Ascending aorta (tissue), 2 donors: ENCODE measurements at regions not wholly inside any gene's neighbourhood (a gene's known extent, or its start where the extent isn't known, plus 50 kb on each side); places are given as distances from the start of the nearest gene placed in this dataset.

Source experiments
- DNase-seq, 2 donors: peaks; one replicate each; pipeline ENCODE4 v3.0.0-alpha.2; 2019; ENCODE audit warnings: low spot score in 2 of 2
- H3K27ac ChIP-seq, 2 donors: fragments of 200-600 bp; sonication (generic); one replicate each; pipeline ENCODE4 v1.5.1; 2016 to 2017; ENCODE audit warnings: mild to moderate bottlenecking in 1 of 2
- H3K27me3 ChIP-seq: fragments of 200-600 bp; sonication (generic); one replicate; pipeline ENCODE4 v1.5.1; 2017
- H3K36me3 ChIP-seq, 2 donors: fragments of 200-600 bp; sonication (generic); one replicate each; pipeline ENCODE4 v1.5.1; 2016
- H3K4me1 ChIP-seq, 2 donors: fragments of 200-600 bp; sonication (generic); one replicate each; pipeline ENCODE4 v1.5.1; 2016 to 2017; ENCODE audit warnings: mild to moderate bottlenecking in 1 of 2
- H3K4me3 ChIP-seq, 2 donors: fragments of 200-600 bp; sonication (generic); one replicate each; pipeline ENCODE4 v1.5.1; 2016 to 2017; ENCODE audit warnings: mild to moderate bottlenecking in 1 of 2
- H3K9me3 ChIP-seq, 2 donors: fragments of 200-600 bp; sonication (generic); one replicate each; pipeline ENCODE4 v1.5.1; 2016
- CTCF ChIP-seq, 3 experiments: fragments of 200-600 bp in 2 of 3; fragments of 450-650 bp in 1 of 3; sonication (generic) in 2 of 3; IDR thresholded peaks; one replicate each; pipeline ENCODE4 v1.5.1; 2016 to 2019; ENCODE audit warnings: antibody characterized with exemption in 3 of 3, mild to moderate bottlenecking in 1 of 3, moderate library complexity in 1 of 3
- intact Hi-C: fragments of 100-400 bp; cut with DNase I; formaldehyde crosslinking; loops from one replicate; pipeline ENCODE4 v1.15.1; 2023

GRCh38 chr2:241958818-241959545 lies 89.5 kb downstream of the RTP5 start:
- Histone ChIP-seq H3K27ac (no peak overlapping the region), H3K9me3 (no peaks in the 10 kb centered on the region), H3K4me1 (no peaks in the 10 kb centered on the region), H3K4me3 (no peak overlapping the region), H3K27me3 (no peaks in the 10 kb centered on the region), H3K36me3 (no peaks in the 10 kb centered on the region)
- intact Hi-C loops, result no loop called here
- no peak for DNase-seq
- TF ChIP-seq CTCF (IDR thresholded peaks at IDR 0.05), result no peak

GRCh38 chr2:241959751-241960269 lies 90.3 kb downstream of the RTP5 start:
- no peak for DNase-seq
- Histone ChIP-seq H3K27me3 (no peaks in the 10 kb centered on the region), H3K4me3 (no peak overlapping the region), H3K4me1 (no peaks in the 10 kb centered on the region), H3K36me3 (no peaks in the 10 kb centered on the region), H3K27ac (no peak overlapping the region), H3K9me3 (no peaks in the 10 kb centered on the region)
- intact Hi-C loops, result no loop called here
- TF ChIP-seq CTCF (IDR thresholded peaks at IDR 0.05), result no peak

GRCh38 chr2:241961454-241961853 lies 91.9 kb downstream of the RTP5 start:
- Histone ChIP-seq H3K27me3 (no peaks in the 10 kb centered on the region), H3K27ac (no peak overlapping the region), H3K9me3 (no peaks in the 10 kb centered on the region), H3K36me3 (no peaks in the 10 kb centered on the region), H3K4me3 (no peak overlapping the region), H3K4me1 (no peaks in the 10 kb centered on the region)
- DNase-seq, result no peak
- intact Hi-C loops, result no loop called here
- TF ChIP-seq CTCF (IDR thresholded peaks at IDR 0.05), result no peak

- H3K36me3 ChIP-seq, result no peaks in the 10 kb centered on the region
- DNase-seq, result no peak
- no peaks in the 10 kb centered on the region for H3K9me3 ChIP-seq
- no peaks in the 10 kb centered on the region for H3K4me1 ChIP-seq
- H3K4me3 ChIP-seq, result no peak overlapping the region
- no peak for TF ChIP-seq CTCF (IDR thresholded peaks at IDR 0.05)
- H3K27ac ChIP-seq, result no peak overlapping the region
- intact Hi-C loops, result no loop called here
- H3K27me3 ChIP-seq, result no peaks in the 10 kb centered on the region
Observed at GRCh38 chr2:241964133-241964532, 94.6 kb downstream of the RTP5 start.

GRCh38 chr2:241965931-241966412 lies 96.4 kb downstream of the RTP5 start:
- TF ChIP-seq CTCF (IDR thresholded peaks at IDR 0.05), result no peak
- DNase-seq, result no peak
- Histone ChIP-seq H3K9me3 (no peaks in the 10 kb centered on the region), H3K36me3 (no peaks in the 10 kb centered on the region), H3K27ac (no peak overlapping the region), H3K4me1 (no peaks in the 10 kb centered on the region), H3K27me3 (no peaks in the 10 kb centered on the region), H3K4me3 (peak overlapping the region in 1 of 2 donors; percentile 11)
- intact Hi-C loops, result no loop called here
